ENCODE measurements at regions not wholly inside any gene's neighbourhood (a gene's known extent, or its start where the extent isn't known, plus 50 kb on each side); places are given as distances from the start of the nearest gene placed in this dataset.

- TF ChIP-seq JUND (IDR thresholded peaks at IDR 0.05; ENCODE audit: low read depth), result no peak
- no peak for DNase-seq (ENCODE audit: low read depth in 1 of 2, low spot score in 1 of 2)
- in situ Hi-C loops (cut with HindIII; ENCODE audit: low pct_unique_long_range_greater_than_20kb, low sequenced_read_pairs), result no loop called here
Observed at GRCh38 chr2:58638256-58638805, 397.2 kb upstream of the FANCL start.

GRCh38 chr2:58636872-58637271, 395.7 kb upstream of the FANCL start:
- no peak for DNase-seq (ENCODE audit: low read depth in 1 of 2, low spot score in 1 of 2)
- no peak for TF ChIP-seq JUND (IDR thresholded peaks at IDR 0.05; ENCODE audit: low read depth)
- in situ Hi-C loops (cut with HindIII; ENCODE audit: low pct_unique_long_range_greater_than_20kb, low sequenced_read_pairs), result no loop called here

GRCh38 chr2:58635801-58636375, 394.8 kb upstream of the FANCL start:
- in situ Hi-C loops (cut with HindIII; ENCODE audit: low pct_unique_long_range_greater_than_20kb, low sequenced_read_pairs), result no loop called here
- no peak for TF ChIP-seq JUND (IDR thresholded peaks at IDR 0.05; ENCODE audit: low read depth)
- DNase-seq (ENCODE audit: low read depth in 1 of 2, low spot score in 1 of 2), result no peak

GRCh38 chr2:58634653-58635370, 393.7 kb upstream of the FANCL start:
- in situ Hi-C loops (cut with HindIII; ENCODE audit: low pct_unique_long_range_greater_than_20kb, low sequenced_read_pairs), result no loop called here
- TF ChIP-seq JUND (IDR thresholded peaks at IDR 0.05; ENCODE audit: low read depth), result no peak
- peak in 1 of 2 experiments; percentile 10 for DNase-seq (ENCODE audit: low read depth in 1 of 2, low spot score in 1 of 2)

GRCh38 chr2:58633613-58634365, 392.7 kb upstream of the FANCL start:
- no peak for DNase-seq (ENCODE audit: low read depth in 1 of 2, low spot score in 1 of 2)
- in situ Hi-C loops (cut with HindIII; ENCODE audit: low pct_unique_long_range_greater_than_20kb, low sequenced_read_pairs), result no loop called here

GRCh38 chr2:58631986-58632385, 390.9 kb upstream of the FANCL start:
- DNase-seq (ENCODE audit: low read depth in 1 of 2, low spot score in 1 of 2), result no peak
- TF ChIP-seq JUND (IDR thresholded peaks at IDR 0.05; ENCODE audit: low read depth), result no peak
- in situ Hi-C loops (cut with HindIII; ENCODE audit: low pct_unique_long_range_greater_than_20kb, low sequenced_read_pairs), result no loop called here

More at GRCh38 chr2:58633613-58634365, 392.7 kb upstream of the FANCL start:
- no peak for TF ChIP-seq JUND (IDR thresholded peaks at IDR 0.05; ENCODE audit: low read depth)

- in situ Hi-C loops (cut with HindIII; ENCODE audit: low pct_unique_long_range_greater_than_20kb, low sequenced_read_pairs), result no loop called here
- no peak for DNase-seq (ENCODE audit: low read depth in 1 of 2, low spot score in 1 of 2)
- TF ChIP-seq JUND (IDR thresholded peaks at IDR 0.05; ENCODE audit: low read depth), result no peak
Observed at GRCh38 chr2:58629545-58630119, 388.5 kb upstream of the FANCL start.

GRCh38 chr2:58620896-58621295, 379.8 kb upstream of the FANCL start:
- DNase-seq (ENCODE audit: low read depth in 1 of 2, low spot score in 1 of 2), result no peak
- in situ Hi-C loops (cut with HindIII; ENCODE audit: low pct_unique_long_range_greater_than_20kb, low sequenced_read_pairs), result no loop called here

GRCh38 chr2:58620093-58620492, 379.0 kb upstream of the FANCL start:
- in situ Hi-C loops (cut with HindIII; ENCODE audit: low pct_unique_long_range_greater_than_20kb, low sequenced_read_pairs), result no loop called here
- no peak for DNase-seq (ENCODE audit: low read depth in 1 of 2, low spot score in 1 of 2)
- no peak for TF ChIP-seq JUND (IDR thresholded peaks at IDR 0.05; ENCODE audit: low read depth)

More at GRCh38 chr2:58620896-58621295, 379.8 kb upstream of the FANCL start:
- TF ChIP-seq JUND (IDR thresholded peaks at IDR 0.05; ENCODE audit: low read depth), result no peak

GRCh38 chr2:58616961-58617360, 375.8 kb upstream of the FANCL start:
- no peak for TF ChIP-seq JUND (IDR thresholded peaks at IDR 0.05; ENCODE audit: low read depth)
- DNase-seq (ENCODE audit: low read depth in 1 of 2, low spot score in 1 of 2), result no peak
- in situ Hi-C loops (cut with HindIII; ENCODE audit: low pct_unique_long_range_greater_than_20kb, low sequenced_read_pairs), result no loop called here

GRCh38 chr2:58614219-58614618, 373.1 kb upstream of the FANCL start:
- in situ Hi-C loops (cut with HindIII; ENCODE audit: low pct_unique_long_range_greater_than_20kb, low sequenced_read_pairs), result no loop called here
- peak in 1 of 2 experiments; percentile 16 for DNase-seq (ENCODE audit: low read depth in 1 of 2, low spot score in 1 of 2)
- no peak for TF ChIP-seq JUND (IDR thresholded peaks at IDR 0.05; ENCODE audit: low read depth)

GRCh38 chr2:58612973-58613372, 371.8 kb upstream of the FANCL start:
- DNase-seq (ENCODE audit: low read depth in 1 of 2, low spot score in 1 of 2), result no peak
- in situ Hi-C loops (cut with HindIII; ENCODE audit: low pct_unique_long_range_greater_than_20kb, low sequenced_read_pairs), result no loop called here
- no peak for TF ChIP-seq JUND (IDR thresholded peaks at IDR 0.05; ENCODE audit: low read depth)
